ENCODE measurements at regions not wholly inside any gene's neighbourhood (a gene's known extent, or its start where the extent isn't known, plus 50 kb on each side); places are given as distances from the start of the nearest gene placed in this dataset.

DNA sequence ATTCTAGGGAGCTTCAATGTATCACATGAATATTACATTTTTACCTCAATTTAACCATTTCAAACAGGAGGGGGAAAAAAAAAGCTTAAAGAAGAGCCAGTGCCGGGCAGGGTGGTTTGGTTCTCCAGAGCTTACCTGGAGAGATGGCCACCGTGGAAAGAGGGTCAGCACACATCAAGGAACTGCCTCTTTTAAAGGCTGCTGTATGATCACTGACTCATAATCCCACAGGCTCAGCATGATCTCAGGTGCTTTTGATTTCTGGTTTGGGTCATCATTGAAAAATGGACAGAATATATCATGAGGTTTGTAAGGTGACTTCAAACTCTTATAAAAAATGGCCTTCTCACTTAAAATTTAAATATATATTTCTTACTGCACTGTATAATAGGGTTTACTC is 67.5 kb upstream of the MDFIC start:
- TF ChIP-seq, protein P1, sequence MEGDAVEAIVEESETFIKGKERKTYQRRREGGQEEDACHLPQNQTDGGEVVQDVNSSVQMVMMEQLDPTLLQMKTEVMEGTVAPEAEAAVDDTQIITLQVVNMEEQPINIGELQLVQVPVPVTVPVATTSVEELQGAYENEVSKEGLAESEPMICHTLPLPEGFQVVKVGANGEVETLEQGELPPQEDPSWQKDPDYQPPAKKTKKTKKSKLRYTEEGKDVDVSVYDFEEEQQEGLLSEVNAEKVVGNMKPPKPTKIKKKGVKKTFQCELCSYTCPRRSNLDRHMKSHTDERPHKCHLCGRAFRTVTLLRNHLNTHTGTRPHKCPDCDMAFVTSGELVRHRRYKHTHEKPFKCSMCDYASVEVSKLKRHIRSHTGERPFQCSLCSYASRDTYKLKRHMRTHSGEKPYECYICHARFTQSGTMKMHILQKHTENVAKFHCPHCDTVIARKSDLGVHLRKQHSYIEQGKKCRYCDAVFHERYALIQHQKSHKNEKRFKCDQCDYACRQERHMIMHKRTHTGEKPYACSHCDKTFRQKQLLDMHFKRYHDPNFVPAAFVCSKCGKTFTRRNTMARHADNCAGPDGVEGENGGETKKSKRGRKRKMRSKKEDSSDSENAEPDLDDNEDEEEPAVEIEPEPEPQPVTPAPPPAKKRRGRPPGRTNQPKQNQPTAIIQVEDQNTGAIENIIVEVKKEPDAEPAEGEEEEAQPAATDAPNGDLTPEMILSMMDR (conservative IDR thresholded peaks at IDR 0.05), result no peak
- TF ChIP-seq EZH2 (IDR thresholded peaks at IDR 0.05; ENCODE audit: low read depth), result no peak

Measured in PC-9 (cell line).